ENCODE measurements at regions not wholly inside any gene's neighbourhood (a gene's known extent, or its start where the extent isn't known, plus 50 kb on each side); places are given as distances from the start of the nearest gene placed in this dataset.

DNA sequence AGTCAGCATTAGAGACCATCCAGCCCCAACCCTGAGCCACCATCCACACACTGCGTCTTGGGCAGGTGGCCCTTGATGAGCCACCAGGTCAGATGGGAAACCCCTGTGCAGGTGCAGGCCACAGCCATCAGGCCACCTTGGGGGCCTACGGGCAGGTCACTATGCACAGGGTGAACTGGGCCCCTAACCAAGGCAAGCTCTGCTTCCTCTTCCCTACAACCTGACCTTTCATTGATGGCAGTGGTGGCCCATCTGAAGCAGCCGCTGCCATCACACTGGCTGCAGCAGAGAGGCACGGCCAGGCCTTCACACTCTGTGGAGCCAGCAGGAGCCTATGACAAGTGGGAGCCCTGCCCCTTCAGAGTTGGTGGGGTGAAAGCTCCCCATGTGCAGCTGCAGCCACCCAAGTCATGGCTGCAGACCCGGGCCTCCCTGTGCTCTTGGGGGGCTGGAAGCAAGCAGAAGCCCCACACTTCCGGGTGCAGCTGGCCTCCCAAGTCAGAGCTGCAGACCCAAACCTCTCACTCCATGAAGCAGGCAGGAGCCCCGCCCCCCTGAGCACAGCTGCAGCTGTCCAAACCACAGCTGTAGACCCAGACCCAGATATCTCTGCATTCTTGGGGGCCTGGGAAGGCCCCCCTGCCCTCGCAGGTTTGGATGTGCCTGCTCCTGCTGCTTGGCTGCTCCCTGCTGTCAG is 681.5 kb downstream of the MATN1 start:
- no peak for DNase-seq (ENCODE audit: low read depth)
- POLR2A ChIA-PET = no interaction called here
- no peaks in the 10 kb centered on the region for H3K27me3 ChIP-seq (ENCODE audit: control insufficient read depth, insufficient read depth, low read length)
- CTCF ChIA-PET = interaction anchor here (0.6 kb wide), 1 partner anchor 339 kb away, joined by 3 read pairs; no protein-coding TSS in a partner anchor
- TF ChIP-seq, protein P1, sequence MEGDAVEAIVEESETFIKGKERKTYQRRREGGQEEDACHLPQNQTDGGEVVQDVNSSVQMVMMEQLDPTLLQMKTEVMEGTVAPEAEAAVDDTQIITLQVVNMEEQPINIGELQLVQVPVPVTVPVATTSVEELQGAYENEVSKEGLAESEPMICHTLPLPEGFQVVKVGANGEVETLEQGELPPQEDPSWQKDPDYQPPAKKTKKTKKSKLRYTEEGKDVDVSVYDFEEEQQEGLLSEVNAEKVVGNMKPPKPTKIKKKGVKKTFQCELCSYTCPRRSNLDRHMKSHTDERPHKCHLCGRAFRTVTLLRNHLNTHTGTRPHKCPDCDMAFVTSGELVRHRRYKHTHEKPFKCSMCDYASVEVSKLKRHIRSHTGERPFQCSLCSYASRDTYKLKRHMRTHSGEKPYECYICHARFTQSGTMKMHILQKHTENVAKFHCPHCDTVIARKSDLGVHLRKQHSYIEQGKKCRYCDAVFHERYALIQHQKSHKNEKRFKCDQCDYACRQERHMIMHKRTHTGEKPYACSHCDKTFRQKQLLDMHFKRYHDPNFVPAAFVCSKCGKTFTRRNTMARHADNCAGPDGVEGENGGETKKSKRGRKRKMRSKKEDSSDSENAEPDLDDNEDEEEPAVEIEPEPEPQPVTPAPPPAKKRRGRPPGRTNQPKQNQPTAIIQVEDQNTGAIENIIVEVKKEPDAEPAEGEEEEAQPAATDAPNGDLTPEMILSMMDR (IDR thresholded peaks at IDR 0.05; ENCODE audit: insufficient read depth, low read depth, low read length) = no peak
- H3K4me3 ChIP-seq (ENCODE audit: low read depth, low read length) = no peak overlapping the region
- H3K36me3 ChIP-seq (ENCODE audit: control insufficient read depth, insufficient read depth, low read length) = no peaks in the 10 kb centered on the region

DNA sequence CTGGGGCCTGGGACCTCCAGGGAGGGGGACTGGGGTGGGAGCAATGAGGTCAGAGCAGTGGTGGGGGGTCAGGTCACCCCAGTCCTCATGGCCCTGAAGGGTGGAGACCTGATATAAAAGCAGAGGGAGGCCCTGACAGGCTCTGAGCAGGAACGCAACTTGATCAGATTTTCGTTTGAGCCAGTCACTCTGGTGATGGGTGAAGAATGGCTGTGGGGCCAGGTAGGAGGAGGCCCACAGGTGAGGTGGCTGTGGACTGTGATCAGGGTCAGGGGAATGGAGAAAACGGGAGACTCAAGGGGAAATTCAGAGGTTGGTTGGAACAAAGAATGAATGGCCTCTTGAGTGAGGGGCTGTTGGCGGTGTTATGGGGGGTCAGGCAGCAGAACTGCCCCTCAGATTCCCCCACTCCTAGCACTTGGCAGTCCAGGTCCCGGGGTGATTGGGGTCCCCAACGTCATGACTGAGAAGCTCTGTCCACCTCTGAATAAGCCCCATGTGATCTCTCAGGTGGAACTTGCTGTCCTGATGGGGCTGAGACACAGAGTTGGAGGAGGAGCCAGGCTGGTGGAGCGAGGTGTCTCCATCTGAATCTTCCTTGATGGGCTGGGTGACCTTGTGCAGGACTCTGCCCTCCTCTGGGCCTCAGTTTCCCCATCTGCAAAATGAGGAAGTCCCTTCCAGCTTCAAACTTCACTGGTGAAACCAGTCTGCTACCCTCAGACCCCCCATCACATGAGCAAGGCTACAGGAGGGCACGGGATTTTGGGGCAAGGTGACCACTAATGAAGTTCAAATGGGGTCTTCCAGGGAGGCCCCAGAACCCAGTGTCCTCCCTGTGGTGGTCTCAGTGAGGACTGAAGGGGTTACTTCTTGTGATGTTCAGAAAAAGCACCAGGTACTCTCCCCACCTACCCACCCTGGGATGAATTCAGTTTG is 683.0 kb downstream of the MATN1 start:
- POLR2A ChIA-PET = no interaction called here

DNA sequence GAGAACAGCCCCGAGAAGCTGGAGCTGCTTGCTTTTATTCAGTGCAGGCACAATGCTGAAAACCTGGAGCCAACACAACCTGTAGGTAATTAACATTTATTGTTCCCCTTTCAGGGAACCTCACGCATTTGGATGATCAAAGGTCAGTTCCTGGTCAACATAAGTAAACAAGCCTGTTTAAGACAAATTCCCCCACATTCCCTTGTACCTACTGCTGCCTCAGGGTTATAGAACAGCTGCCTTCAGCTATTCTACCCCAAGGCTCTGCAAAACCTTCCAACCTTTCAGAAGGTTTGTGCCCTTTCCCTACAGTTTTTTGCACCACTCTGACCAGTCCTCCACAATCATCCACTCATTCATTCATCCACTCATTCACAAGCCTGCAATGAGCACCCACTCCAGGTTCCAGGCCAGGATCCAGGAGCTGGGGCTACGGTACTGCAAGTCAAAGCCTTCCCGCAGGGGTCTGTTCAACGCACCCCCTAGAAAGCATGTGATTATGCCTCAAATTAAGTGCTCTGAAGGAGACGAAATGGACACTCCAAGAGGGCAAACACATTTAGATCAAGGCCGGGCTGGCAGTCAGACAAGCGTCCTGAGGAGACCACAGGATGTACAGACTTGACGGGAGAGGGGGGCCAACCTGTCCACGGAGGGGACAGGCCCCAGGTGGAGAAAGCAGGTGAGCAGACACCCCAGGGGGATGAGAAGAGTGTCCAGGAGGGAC is 683.9 kb downstream of the MATN1 start:
- ChIA-PET CTCF (no interaction called here), POLR2A (no interaction called here)
- H3K27me3 ChIP-seq (ENCODE audit: control insufficient read depth, insufficient read depth, low read length) = no peaks in the 10 kb centered on the region
- H3K36me3 ChIP-seq (ENCODE audit: control insufficient read depth, insufficient read depth, low read length) = no peaks in the 10 kb centered on the region
- DNase-seq (ENCODE audit: low read depth) = no peak
- TF ChIP-seq, protein P1 (IDR thresholded peaks at IDR 0.05; ENCODE audit: insufficient read depth, low read depth, low read length) = no peak
- H3K4me3 ChIP-seq (ENCODE audit: low read depth, low read length) = no peak overlapping the region

More for the DNA sequence above, 683.0 kb downstream of the MATN1 start:
- Histone ChIP-seq H3K4me3 (ENCODE audit: low read depth, low read length) (no peak overlapping the region), H3K27me3 (ENCODE audit: control insufficient read depth, insufficient read depth, low read length) (no peaks in the 10 kb centered on the region), H3K36me3 (ENCODE audit: control insufficient read depth, insufficient read depth, low read length) (no peaks in the 10 kb centered on the region)
- DNase-seq (ENCODE audit: low read depth) = no peak
- CTCF ChIA-PET = no interaction called here
- TF ChIP-seq, protein P1 (IDR thresholded peaks at IDR 0.05; ENCODE audit: insufficient read depth, low read depth, low read length) = no peak

DNA sequence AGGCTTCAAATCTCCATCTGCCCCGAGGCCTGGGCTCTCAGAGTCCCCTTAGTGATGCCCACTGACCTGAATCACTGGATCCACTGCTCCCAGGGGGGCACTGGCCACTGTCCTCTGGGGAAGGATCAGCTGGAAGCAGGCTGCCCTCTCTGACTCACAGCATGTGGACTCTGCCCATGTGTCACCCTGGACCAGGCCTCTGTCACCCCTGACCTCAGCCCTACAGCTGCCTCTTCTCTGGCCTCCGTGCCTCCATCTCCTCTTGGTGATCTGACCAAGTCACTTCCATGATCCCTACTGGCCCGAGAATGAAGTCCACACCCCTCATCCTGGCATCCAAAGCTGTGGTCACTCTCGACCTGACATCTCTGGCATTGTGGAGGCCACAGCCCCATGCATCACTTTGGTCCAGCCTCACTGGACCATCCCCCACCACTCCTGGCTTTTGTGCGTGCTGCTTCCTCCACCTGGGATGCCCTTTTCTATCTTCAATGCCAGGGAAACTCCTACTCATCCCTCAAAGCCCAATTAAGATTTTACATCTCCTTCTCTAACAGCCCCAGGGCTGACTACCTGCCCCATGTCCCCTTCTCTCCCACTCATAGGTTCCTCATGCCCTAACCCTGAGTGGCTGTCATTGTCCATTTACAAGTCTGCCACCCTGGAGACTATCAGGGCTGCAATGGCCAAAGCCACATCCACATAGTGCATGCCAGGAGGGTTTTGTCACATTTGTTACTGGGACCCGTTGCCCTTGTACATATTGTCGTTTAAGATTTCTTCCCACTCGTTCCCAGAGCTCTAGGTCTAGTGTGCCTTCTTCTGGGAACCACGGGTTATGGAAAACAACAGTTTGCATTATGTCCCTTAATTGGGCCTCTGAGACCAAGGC is 685.0 kb downstream of the MATN1 start:
- Histone ChIP-seq H3K27me3 (ENCODE audit: control insufficient read depth, insufficient read depth, low read length) (no peaks in the 10 kb centered on the region), H3K4me3 (ENCODE audit: low read depth, low read length) (no peak overlapping the region), H3K36me3 (ENCODE audit: control insufficient read depth, insufficient read depth, low read length) (no peaks in the 10 kb centered on the region)
- ChIA-PET POLR2A (no interaction called here), CTCF (no interaction called here)
- TF ChIP-seq, protein P1 (IDR thresholded peaks at IDR 0.05; ENCODE audit: insufficient read depth, low read depth, low read length) = no peak
- no peak for DNase-seq (ENCODE audit: low read depth)

Data from BJ (cell line).